ENCODE measurements at regions not wholly inside any gene's neighbourhood (a gene's known extent, or its start where the extent isn't known, plus 50 kb on each side); places are given as distances from the start of the nearest gene placed in this dataset.
A peak's percentile ranks its signal among the peaks of the same experiment; 100 is the strongest.

DNA sequence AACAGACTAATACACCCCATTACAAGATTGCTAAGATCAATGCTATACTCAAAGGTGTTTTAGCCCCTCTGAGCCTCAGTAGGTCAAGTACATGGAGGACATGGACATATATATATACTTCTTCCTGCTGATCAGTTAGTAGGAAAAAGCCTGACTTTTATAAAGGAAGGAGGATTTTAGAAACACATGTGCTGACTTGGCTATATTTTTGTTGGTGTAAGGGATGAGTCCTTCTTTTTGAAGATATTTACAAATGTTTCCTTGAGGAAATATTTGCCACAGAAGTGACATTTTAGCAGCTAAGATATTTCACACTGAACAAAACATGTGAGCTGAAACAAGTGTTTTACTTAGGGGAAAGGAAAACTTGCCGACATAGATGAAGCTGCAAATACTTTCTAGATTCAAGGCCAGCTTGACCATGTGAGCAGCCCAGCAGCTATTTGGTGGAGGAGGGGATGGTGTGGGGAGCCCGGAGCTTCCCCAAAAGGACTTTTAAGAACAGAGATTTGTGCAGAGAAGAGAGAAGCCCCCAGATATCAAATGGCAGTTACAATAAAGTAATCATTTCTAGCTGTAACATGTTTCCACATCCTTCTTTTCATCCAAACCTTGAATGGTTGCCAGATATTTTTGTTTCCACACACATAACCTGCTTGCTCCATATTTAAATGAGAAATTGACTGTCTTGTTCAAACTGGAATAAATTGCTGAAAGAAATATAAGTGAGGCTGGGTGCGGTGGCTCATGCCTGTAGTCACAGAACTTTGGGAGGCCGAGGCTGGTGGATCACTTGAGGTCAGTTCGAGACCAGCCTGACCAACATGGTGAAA is 111.7 kb upstream of the NR2F2 start:
- DNase-seq (ENCODE audit: low spot score): no peak

DNA sequence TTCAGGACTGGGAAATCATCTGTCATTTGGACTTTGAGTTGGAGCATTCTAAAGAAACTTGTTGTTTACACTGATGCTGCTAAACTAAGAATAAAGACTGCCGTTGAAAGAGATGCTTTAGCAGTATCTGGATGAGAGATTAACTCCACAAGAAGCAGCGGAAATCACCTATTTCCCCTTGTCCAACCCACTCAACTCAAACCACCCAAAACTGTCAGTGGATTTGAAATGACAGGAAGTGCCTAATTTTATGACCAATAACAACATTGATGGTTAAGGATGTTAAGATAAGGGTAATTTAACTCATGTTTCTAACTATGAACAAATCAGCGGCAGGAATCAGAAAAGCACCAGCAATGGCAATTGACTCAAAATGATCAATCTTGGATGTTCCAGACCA is 110.8 kb upstream of the NR2F2 start:
- DNase-seq (ENCODE audit: low spot score): no peak

- no peak for DNase-seq (ENCODE audit: low spot score)
Observed at GRCh38 chr15:96220657-96221056, 109.8 kb upstream of the NR2F2 start.

GRCh38 chr15:96222981-96223380 is 107.5 kb upstream of the NR2F2 start:
- DNase-seq (ENCODE audit: low spot score): no peak

DNA sequence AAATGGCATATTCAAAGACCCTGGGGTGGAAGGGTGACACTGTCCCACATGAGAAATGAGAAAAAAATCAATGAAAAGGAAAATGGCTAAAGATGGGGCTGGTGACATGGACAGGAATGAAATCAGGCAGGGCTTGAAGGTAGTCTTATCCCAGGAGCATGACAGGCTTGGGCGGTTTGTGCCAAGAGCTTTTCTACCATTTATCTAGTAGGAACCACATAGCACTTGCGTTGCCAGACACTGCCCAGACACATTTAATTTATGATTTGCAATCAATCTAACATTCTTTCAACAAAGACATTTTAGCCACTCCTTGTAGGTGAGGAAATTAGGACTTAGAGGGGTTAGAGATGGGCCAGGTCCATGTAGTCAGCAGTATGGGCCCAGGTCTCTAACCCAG is 106.6 kb upstream of the NR2F2 start:
- DNase-seq (ENCODE audit: low spot score): no peak

DNA sequence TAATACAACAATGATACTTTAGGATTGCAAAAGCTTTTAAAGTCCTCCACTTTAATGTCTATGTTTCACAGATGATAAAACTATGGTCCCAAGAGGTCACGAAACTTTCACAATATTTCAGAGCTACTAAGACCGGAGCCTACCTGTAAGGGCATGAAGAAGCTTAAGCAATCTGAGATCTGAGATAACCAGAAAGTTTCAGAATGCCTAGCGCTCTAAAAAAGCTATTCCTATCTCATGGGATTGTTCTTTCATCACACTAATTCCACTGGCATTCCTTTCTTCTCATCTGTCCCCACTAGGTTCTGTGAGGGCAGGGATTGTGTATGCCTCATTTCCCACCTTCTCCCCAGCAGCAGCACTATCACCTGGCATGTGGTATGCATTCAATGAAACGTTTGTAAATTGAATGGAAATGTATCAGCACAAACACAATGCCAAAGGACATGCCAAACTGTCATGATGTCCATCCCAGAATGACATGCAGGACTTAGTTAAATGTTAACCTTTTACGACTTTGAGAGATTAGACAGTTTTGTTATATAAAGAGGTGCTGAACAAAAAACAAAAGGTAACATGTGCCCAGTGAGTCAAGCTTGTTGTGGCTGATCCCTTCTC is 104.7 kb upstream of the NR2F2 start:
- DNase-seq (ENCODE audit: low spot score): peak; percentile 54

DNA sequence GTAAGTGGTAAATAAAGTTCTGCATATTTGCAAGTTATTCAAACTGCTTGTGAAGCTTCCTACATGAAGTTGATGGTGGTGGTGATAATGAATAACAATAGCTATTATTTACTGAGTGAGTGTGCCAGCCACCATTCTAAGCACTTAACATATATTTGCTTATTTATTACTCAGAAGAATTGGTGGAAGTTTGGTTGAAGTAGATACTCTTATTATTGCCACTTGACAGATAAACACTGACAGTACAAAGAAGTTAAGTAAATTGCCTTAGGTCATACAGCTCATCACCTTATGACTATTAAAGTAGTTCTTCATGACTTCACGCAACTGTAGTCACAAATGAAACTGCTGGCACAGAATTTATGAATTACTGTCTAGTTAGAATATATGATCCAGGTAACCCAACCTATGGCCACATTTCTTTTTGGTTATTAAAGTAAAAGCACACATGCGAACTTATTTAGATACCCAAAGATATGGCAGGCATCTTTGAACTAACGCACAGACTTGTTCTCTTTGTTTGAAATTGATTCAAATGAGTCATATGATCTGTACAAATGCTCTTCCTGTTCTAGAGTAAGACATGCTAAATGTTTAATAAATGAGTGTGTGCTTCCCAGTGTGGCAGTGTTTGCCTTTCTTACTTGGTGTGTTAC is 99.8 kb upstream of the NR2F2 start:
- no peak for DNase-seq (ENCODE audit: low spot score)

- DNase-seq (ENCODE audit: low spot score): no peak
Observed at GRCh38 chr15:96232335-96232734, 98.2 kb upstream of the NR2F2 start.

DNA sequence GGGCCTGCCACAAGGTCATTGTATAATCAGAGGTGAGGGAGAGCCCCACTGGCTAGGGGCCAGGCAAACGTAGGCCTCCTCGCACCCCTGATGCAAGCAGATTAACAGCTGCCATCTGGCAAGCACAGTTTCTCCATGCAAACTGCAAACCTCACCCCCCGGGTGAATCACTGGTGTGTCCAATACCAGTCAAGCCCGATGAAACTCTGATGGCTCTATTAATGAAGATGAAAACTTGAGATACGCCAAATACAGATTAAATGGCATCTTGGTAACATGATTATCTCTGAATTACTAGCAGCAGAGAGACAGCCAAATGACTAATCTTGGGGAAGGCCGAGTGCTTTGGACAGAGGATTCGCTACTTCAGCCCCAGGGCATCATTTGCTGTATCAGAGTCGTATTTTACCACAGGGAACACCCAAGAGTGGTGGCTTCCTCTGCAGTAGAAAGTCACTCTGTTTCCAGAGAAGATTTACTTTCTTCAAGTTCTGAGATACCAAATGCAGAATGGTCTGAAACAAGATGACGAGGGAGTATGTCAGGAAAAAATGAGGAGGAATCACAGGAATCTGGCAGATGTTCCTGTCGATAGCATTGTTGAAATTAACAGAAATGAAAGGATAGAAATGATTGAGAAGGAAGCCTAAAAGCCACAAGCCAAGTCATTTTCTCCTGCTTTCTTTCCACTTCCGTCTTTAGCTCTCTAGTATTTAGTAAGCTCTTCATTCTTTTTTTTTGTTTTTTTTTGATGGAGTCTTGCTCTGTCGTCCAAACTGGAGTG is 96.2 kb upstream of the NR2F2 start:
- no peak for DNase-seq (ENCODE audit: low spot score)

- no peak for DNase-seq (ENCODE audit: low spot score)
Observed at GRCh38 chr15:96237002-96237401, 93.5 kb upstream of the NR2F2 start.

GRCh38 chr15:96242761-96243160 is 87.7 kb upstream of the NR2F2 start:
- DNase-seq (ENCODE audit: low spot score): no peak

GRCh38 chr15:96243701-96244100 is 86.8 kb upstream of the NR2F2 start:
- DNase-seq (ENCODE audit: low spot score): no peak

- DNase-seq (ENCODE audit: low spot score): no peak
Observed at GRCh38 chr15:96245252-96245651, 85.2 kb upstream of the NR2F2 start.

DNA sequence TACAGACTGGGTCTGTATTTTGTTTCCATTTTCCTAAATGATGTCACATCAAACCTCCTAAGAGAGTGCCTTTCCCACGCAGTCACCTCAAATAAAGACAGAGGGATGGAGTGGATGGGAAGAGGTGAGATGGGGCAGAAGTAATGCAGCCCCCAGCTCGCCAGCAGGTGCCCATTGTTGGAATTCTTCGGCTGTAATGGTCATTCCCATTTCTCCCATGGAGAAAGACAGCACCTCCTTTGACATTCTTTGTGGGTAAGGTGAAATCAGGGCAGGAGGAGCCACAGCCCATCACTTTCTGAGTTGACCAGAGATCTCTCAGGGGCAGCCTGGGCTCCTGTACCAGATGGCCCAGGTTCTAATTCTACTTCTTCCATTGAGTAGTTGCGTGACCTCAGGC is 84.4 kb upstream of the NR2F2 start:
- no peak for DNase-seq (ENCODE audit: low spot score)

DNA sequence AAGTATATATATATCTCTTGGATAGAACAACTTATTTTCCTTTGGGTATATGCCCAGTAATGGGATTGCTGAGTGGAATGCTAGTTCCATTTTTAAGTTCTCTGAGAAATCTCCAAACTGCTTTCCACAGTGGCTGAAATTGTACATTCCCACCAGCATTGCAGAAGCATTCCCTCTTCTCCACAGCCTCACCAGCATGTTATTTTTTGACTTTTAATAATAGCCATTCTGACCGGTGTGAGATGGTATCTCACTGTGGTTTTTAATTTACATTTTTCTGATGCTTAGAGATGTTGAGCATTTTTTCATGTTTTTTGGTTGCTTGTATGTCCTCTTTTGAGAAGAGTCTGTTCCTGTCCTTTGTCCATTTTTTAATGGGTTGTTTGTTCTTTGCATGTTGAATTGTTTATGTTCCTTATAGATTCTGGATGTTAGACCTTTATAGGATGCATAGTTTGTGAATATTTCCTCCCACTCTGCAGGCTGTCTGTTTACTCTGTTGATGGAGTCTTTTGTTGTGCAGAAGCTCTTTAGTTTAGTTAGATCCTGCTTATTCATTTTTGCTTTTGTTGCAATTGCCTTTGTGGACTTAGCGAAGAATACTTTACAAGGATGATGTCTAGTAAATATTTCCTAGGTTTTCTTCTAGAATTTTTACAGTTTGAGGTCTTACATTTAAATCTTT is 82.7 kb upstream of the NR2F2 start:
- no peak for DNase-seq (ENCODE audit: low spot score)

DNA sequence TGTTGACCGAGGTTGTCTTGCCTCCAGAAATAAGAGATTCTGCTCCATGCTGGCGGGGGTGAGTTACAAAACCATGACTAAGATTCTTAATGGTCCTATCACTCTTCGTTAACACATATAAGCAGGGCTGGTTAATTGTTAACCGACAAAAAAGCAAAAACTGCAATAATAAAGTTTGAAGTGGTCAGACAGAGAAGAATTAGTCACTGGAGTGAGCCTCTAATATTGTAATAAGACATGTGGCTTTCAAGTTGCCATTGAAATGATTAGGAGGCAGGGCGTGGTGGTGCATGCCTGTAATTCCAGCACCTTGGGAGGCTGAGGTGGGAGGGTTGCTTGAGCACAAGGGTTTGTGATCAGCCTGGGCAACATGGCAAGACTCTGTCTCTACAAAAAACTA is 78.4 kb upstream of the NR2F2 start:
- DNase-seq (ENCODE audit: low spot score): peak; percentile 90

- DNase-seq (ENCODE audit: low spot score): no peak
Observed at GRCh38 chr15:96253006-96253747, 77.3 kb upstream of the NR2F2 start.

GRCh38 chr15:96254173-96254572 is 76.3 kb upstream of the NR2F2 start:
- no peak for DNase-seq (ENCODE audit: low spot score)

DNA sequence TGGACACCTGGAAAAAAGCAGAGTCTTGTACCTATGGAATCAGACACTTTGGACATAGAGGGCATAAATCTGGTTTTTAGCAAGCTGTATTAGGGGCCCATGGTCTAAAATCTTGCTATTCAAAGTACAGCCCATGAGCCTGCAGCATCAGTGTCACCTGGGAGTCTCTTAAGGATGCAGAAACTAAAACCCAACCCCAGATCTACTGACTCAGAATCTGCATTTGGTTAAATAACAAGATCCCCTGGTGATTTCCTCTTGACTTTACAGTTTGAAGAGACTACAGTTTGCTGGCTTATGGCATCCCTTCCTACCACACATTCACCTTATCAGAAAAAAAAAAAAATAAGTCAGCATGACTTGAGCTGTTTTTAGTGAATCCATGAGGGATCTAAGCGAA is 74.9 kb upstream of the NR2F2 start:
- no peak for DNase-seq (ENCODE audit: low spot score)

DNA sequence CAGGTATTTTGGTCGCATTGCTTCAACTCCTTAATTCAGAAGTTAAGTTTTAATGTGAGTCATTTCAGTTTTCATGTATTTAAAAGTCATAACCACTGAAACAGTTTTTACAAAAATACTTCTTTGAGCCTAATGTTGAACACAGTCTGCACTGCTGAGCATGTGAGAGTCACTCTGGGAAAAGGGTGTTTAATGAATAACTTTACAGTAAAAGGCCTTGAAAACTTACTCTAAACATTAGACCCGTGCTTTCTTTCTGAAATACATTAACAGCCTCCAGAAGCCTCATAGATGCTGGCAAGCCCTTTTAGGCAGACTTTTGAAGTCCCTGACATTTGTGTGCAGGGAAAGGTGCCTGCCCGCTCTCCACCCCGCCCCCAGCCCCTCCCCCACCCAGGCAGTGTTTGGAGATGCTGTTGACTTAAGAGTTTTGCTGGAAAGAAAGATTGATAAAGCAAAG is 68.9 kb upstream of the NR2F2 start:
- peak; percentile 6 for DNase-seq (ENCODE audit: low spot score)

- DNase-seq (ENCODE audit: low spot score): no peak
Observed at GRCh38 chr15:96262097-96262496, 68.4 kb upstream of the NR2F2 start.
